ENCODE measurements at regions not wholly inside any gene's neighbourhood (a gene's known extent, or its start where the extent isn't known, plus 50 kb on each side); places are given as distances from the start of the nearest gene placed in this dataset.

DNA sequence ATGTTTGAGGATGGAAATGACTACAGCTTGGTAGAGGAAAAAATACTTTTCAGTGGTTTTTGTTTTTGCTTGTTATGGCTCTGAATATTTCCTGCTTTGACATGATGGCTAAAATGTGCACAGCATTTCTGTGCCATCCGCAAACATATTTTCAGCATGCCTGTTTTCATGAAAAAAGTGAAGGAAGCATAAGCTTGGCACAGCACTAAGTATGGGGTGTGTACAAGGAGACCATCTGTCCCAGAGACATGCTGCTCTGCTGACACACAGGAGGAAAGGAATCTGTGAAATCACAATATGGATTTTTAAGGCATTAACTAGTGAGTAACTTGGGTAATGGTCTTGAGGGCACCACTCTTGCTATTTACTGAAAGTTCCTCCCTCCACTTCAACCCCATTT is 595.5 kb downstream of the RWDD3 start:
- ATAC-seq (ENCODE audit: low FRiP score in 2 of 2) (no peak), DNase-seq (no peak)
- Histone ChIP-seq H3K27ac (no peak overlapping the region), H3K9me3 (no peaks in the 10 kb centered on the region), H3K4me1 (no peaks in the 10 kb centered on the region), H3K4me3 (no peak overlapping the region), H3K36me3 (no peaks in the 10 kb centered on the region), H3K27me3 (no peaks in the 10 kb centered on the region)
- TF ChIP-seq POLR2AphosphoS5 (IDR thresholded peaks at IDR 0.05), result no peak
- TF ChIP-seq, protein P1, sequence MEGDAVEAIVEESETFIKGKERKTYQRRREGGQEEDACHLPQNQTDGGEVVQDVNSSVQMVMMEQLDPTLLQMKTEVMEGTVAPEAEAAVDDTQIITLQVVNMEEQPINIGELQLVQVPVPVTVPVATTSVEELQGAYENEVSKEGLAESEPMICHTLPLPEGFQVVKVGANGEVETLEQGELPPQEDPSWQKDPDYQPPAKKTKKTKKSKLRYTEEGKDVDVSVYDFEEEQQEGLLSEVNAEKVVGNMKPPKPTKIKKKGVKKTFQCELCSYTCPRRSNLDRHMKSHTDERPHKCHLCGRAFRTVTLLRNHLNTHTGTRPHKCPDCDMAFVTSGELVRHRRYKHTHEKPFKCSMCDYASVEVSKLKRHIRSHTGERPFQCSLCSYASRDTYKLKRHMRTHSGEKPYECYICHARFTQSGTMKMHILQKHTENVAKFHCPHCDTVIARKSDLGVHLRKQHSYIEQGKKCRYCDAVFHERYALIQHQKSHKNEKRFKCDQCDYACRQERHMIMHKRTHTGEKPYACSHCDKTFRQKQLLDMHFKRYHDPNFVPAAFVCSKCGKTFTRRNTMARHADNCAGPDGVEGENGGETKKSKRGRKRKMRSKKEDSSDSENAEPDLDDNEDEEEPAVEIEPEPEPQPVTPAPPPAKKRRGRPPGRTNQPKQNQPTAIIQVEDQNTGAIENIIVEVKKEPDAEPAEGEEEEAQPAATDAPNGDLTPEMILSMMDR (IDR thresholded peaks at IDR 0.05), result no peak
- TF ChIP-seq POLR2A (IDR thresholded peaks at IDR 0.05), result no peak
- no peak for TF ChIP-seq EP300 (IDR thresholded peaks at IDR 0.05)
- 100% methylated on average over 1 of the region's 1 CpG for WGBS, 2 donors

DNA sequence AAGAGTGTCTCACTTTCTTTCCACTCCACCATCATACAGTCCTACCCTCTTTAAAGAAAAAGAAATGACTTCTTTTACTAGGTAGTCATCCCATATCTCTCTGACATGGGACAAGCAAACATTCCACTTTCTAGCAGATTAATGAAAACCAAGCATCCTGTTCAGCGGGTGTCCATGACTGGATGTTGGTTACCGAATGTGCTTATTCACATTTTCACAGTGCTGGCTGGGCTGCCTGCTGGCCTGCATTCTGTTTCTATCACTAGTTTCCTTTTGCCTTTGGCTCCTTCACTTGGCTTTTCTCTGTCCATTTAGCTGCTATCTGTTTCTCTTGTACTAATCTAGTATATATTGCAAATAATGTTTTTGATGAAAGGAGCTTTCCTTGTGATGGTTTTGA is 598.4 kb downstream of the RWDD3 start:
- Histone ChIP-seq H3K27me3 (no peaks in the 10 kb centered on the region), H3K9me3 (peaks cover 0 to 3% (median 0%) of the 10 kb centered on the region in 4 donors), H3K4me1 (no peaks in the 10 kb centered on the region), H3K27ac (no peak overlapping the region), H3K36me3 (no peaks in the 10 kb centered on the region), H3K4me3 (no peak overlapping the region)
- DNase-seq (no peak), ATAC-seq (ENCODE audit: low FRiP score in 2 of 2) (no peak)
- TF ChIP-seq EP300 (IDR thresholded peaks at IDR 0.05) (no peak), POLR2AphosphoS5 (IDR thresholded peaks at IDR 0.05) (no peak), POLR2A (IDR thresholded peaks at IDR 0.05) (no peak)
- TF ChIP-seq, protein P1 (IDR thresholded peaks at IDR 0.05), result no peak
- 63 to 81% methylated on average over 2 of the region's 2 CpGs for WGBS, 2 donors

DNA sequence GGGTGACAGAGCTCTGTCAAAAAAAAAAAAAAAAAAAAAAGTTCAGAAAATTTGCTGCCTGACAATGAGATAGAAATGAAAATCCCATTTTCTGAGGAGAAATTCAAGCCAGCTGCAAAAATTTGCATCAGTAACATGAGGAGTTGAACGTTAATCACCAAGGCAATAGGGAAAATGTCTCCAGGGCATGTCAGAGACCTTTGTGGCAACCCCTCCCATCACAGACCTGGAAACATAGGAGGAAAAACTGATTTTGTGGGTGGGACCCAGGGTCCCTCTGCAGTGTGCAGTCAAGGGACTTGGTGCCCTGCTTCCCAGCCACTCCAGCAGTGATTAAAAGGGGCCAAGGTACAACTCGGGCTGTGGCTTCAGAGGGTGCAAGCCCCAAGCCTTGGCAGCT is 615.4 kb downstream of the RWDD3 start:
- H3K4me1 ChIP-seq, result no peaks in the 10 kb centered on the region
- TF ChIP-seq EP300 (IDR thresholded peaks at IDR 0.05) (no peak), POLR2A (IDR thresholded peaks at IDR 0.05) (no peak), POLR2AphosphoS5 (IDR thresholded peaks at IDR 0.05) (no peak)
- TF ChIP-seq, protein P1 (IDR thresholded peaks at IDR 0.05), result no peak
- ATAC-seq (ENCODE audit: low FRiP score in 2 of 2), result no peak
- DNase-seq, result no peak
- H3K27me3 ChIP-seq, result no peaks in the 10 kb centered on the region
- H3K36me3 ChIP-seq, result no peaks in the 10 kb centered on the region
- H3K4me3 ChIP-seq, result no peak overlapping the region
- no peak overlapping the region for H3K27ac ChIP-seq
- no peaks in the 10 kb centered on the region for H3K9me3 ChIP-seq
- WGBS, 2 donors, result 81 to 89% methylated on average over 2 of the region's 2 CpGs

DNA sequence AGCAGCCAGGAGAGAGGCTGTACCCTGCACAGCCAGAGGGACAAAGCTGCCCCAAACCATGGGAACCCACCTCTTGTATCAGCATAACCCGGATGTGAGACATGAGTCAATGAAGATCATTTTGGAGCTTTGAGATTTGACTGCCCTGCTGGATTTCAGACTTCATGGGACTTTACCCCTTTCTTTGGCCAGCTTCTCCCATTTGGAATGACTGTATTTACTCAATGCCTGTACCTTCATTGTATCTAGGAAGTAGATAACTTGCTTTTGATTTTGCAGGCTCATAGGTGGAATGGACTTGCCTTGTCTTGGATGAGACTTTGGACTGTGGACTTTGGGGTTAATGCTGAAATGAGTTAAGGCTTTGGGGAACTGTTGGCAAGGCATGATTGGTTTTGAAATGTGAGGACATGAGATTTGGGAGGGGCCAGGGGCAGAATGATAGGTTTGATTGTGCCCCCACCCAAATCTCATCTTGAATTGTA is 616.2 kb downstream of the RWDD3 start:
- Histone ChIP-seq H3K4me1 (no peaks in the 10 kb centered on the region), H3K27ac (no peak overlapping the region), H3K4me3 (no peak overlapping the region), H3K9me3 (no peaks in the 10 kb centered on the region), H3K27me3 (no peaks in the 10 kb centered on the region), H3K36me3 (no peaks in the 10 kb centered on the region)
- TF ChIP-seq, protein P1 (IDR thresholded peaks at IDR 0.05), result no peak
- TF ChIP-seq POLR2AphosphoS5 (IDR thresholded peaks at IDR 0.05) (no peak), POLR2A (IDR thresholded peaks at IDR 0.05) (no peak), EP300 (IDR thresholded peaks at IDR 0.05) (no peak)
- no peak for DNase-seq
- whole genome bisulfite sequencing, 2 donors, result 88 to 94% methylated on average over 1 of the region's 1 CpG
- no peak for ATAC-seq (ENCODE audit: low FRiP score in 2 of 2)

DNA sequence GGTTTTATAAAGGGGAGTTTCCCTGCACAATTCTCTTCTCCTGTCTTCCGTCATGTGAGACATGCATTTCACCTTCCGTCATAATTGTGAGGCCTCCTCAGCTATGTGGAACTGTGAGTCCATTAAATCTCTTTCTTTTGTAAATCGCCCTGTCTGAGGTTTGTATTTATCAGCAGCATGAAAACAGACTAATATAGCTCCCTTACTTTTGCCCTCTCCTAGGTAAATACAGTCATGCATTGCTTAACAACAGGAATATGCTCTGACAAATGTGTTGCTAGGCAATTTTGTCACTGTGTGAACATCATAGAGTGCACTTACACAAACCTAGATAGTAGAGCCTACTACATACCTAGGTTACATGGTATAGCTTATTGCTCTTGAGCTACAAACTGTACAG is 616.8 kb downstream of the RWDD3 start:
- no peaks in the 10 kb centered on the region for H3K27me3 ChIP-seq
- no peak for TF ChIP-seq POLR2A (IDR thresholded peaks at IDR 0.05)
- TF ChIP-seq POLR2AphosphoS5 (IDR thresholded peaks at IDR 0.05), result no peak
- TF ChIP-seq EP300 (IDR thresholded peaks at IDR 0.05), result no peak
- TF ChIP-seq, protein P1 (IDR thresholded peaks at IDR 0.05), result no peak
- no peak overlapping the region for H3K27ac ChIP-seq
- ATAC-seq (ENCODE audit: low FRiP score in 2 of 2), result no peak
- no peaks in the 10 kb centered on the region for H3K4me1 ChIP-seq
- WGBS, 2 donors, result 85 to 91% methylated on average over 3 of the region's 3 CpGs
- DNase-seq, result no peak
- H3K4me3 ChIP-seq, result no peak overlapping the region
- H3K9me3 ChIP-seq, result no peaks in the 10 kb centered on the region
- H3K36me3 ChIP-seq, result no peaks in the 10 kb centered on the region

All from upper lobe of left lung (tissue), 6 donors.